ENCODE measurements at regions not wholly inside any gene's neighbourhood (a gene's known extent, or its start where the extent isn't known, plus 50 kb on each side); places are given as distances from the start of the nearest gene placed in this dataset.

- Mint-ChIP-seq H3K36me3 (ENCODE audit: low read depth) (no peaks in the 10 kb centered on the region), H3K9me3 (no peaks in the 10 kb centered on the region), H3K4me3 (no peak overlapping the region), H3K27ac (no peak overlapping the region), H3K4me1 (no peaks in the 10 kb centered on the region), H3K27me3 (no peaks in the 10 kb centered on the region)
- no peak for DNase-seq
- intact Hi-C loops (cut with micrococcal nuclease): no loop called here
Observed at GRCh38 chr4:119725011-119725410, 96.4 kb upstream of the PDE5A start.

- H3K27me3 Mint-ChIP-seq: no peaks in the 10 kb centered on the region
- no peak for DNase-seq
- H3K4me3 Mint-ChIP-seq: no peak overlapping the region
- H3K36me3 Mint-ChIP-seq (ENCODE audit: low read depth): no peaks in the 10 kb centered on the region
- intact Hi-C loops (cut with micrococcal nuclease): no loop called here
- peaks cover 10% of the 10 kb centered on the region for H3K9me3 Mint-ChIP-seq
- H3K27ac Mint-ChIP-seq: no peak overlapping the region
- H3K4me1 Mint-ChIP-seq: no peaks in the 10 kb centered on the region
Observed at GRCh38 chr4:119722670-119723069, 94.1 kb upstream of the PDE5A start.

GRCh38 chr4:119721878-119722277 lies 93.3 kb upstream of the PDE5A start:
- no peaks in the 10 kb centered on the region for H3K4me1 Mint-ChIP-seq
- no peak overlapping the region for H3K27ac Mint-ChIP-seq
- no peaks in the 10 kb centered on the region for H3K27me3 Mint-ChIP-seq
- peaks cover 10% of the 10 kb centered on the region for H3K9me3 Mint-ChIP-seq
- intact Hi-C loops (cut with micrococcal nuclease): no loop called here
- no peaks in the 10 kb centered on the region for H3K36me3 Mint-ChIP-seq (ENCODE audit: low read depth)
- DNase-seq: no peak
- H3K4me3 Mint-ChIP-seq: no peak overlapping the region

- Mint-ChIP-seq H3K9me3 (peaks cover 10% of the 10 kb centered on the region), H3K4me3 (no peak overlapping the region), H3K27ac (no peak overlapping the region), H3K4me1 (no peaks in the 10 kb centered on the region), H3K27me3 (no peaks in the 10 kb centered on the region), H3K36me3 (ENCODE audit: low read depth) (no peaks in the 10 kb centered on the region)
- no peak for DNase-seq
- intact Hi-C loops (cut with micrococcal nuclease): no loop called here
Observed at GRCh38 chr4:119715490-119716445, 87.2 kb upstream of the PDE5A start.

GRCh38 chr4:119709418-119709817 lies 80.8 kb upstream of the PDE5A start:
- H3K4me3 Mint-ChIP-seq: no peak overlapping the region
- no peaks in the 10 kb centered on the region for H3K36me3 Mint-ChIP-seq (ENCODE audit: low read depth)
- peaks cover 1% of the 10 kb centered on the region for H3K4me1 Mint-ChIP-seq
- DNase-seq: no peak
- no peaks in the 10 kb centered on the region for H3K9me3 Mint-ChIP-seq
- intact Hi-C loops (cut with micrococcal nuclease): no loop called here
- no peaks in the 10 kb centered on the region for H3K27me3 Mint-ChIP-seq
- no peak overlapping the region for H3K27ac Mint-ChIP-seq

GRCh38 chr4:119707336-119707735 lies 78.7 kb upstream of the PDE5A start:
- no peak for DNase-seq
- no peaks in the 10 kb centered on the region for H3K9me3 Mint-ChIP-seq
- no peaks in the 10 kb centered on the region for H3K36me3 Mint-ChIP-seq (ENCODE audit: low read depth)
- no peak overlapping the region for H3K27ac Mint-ChIP-seq
- intact Hi-C loops (cut with micrococcal nuclease): no loop called here
- no peak overlapping the region for H3K4me3 Mint-ChIP-seq
- H3K27me3 Mint-ChIP-seq: no peaks in the 10 kb centered on the region
- peaks cover 1% of the 10 kb centered on the region for H3K4me1 Mint-ChIP-seq

GRCh38 chr4:119706804-119707203 lies 78.2 kb upstream of the PDE5A start:
- no peaks in the 10 kb centered on the region for H3K9me3 Mint-ChIP-seq

GRCh38 chr4:119697887-119698393 lies 69.3 kb upstream of the PDE5A start:
- H3K9me3 Mint-ChIP-seq: peaks cover 5% of the 10 kb centered on the region
- H3K4me3 Mint-ChIP-seq: no peak overlapping the region
- intact Hi-C loops (cut with micrococcal nuclease): no loop called here
- H3K27me3 Mint-ChIP-seq: peaks cover 2% of the 10 kb centered on the region
- DNase-seq: no peak
- H3K27ac Mint-ChIP-seq: no peak overlapping the region
- H3K4me1 Mint-ChIP-seq: no peaks in the 10 kb centered on the region
- no peaks in the 10 kb centered on the region for H3K36me3 Mint-ChIP-seq (ENCODE audit: low read depth)

More at GRCh38 chr4:119706804-119707203, 78.2 kb upstream of the PDE5A start:
- DNase-seq: no peak
- no peaks in the 10 kb centered on the region for H3K27me3 Mint-ChIP-seq
- intact Hi-C loops (cut with micrococcal nuclease): no loop called here
- H3K4me3 Mint-ChIP-seq: no peak overlapping the region
- H3K27ac Mint-ChIP-seq: no peak overlapping the region
- H3K4me1 Mint-ChIP-seq: peaks cover 1% of the 10 kb centered on the region
- H3K36me3 Mint-ChIP-seq (ENCODE audit: low read depth): no peaks in the 10 kb centered on the region

- Mint-ChIP-seq H3K4me3 (no peak overlapping the region), H3K36me3 (ENCODE audit: low read depth) (no peaks in the 10 kb centered on the region), H3K4me1 (no peaks in the 10 kb centered on the region), H3K27me3 (peaks cover 2% of the 10 kb centered on the region), H3K9me3 (peaks cover 5% of the 10 kb centered on the region), H3K27ac (no peak overlapping the region)
- intact Hi-C loops (cut with micrococcal nuclease): no loop called here
- DNase-seq: no peak
Observed at GRCh38 chr4:119696963-119697362, 68.4 kb upstream of the PDE5A start.

GRCh38 chr4:119695216-119695615 lies 66.6 kb upstream of the PDE5A start:
- no peak overlapping the region for H3K4me3 Mint-ChIP-seq
- H3K27me3 Mint-ChIP-seq: peaks cover 7% of the 10 kb centered on the region
- DNase-seq: no peak
- intact Hi-C loops (cut with micrococcal nuclease): no loop called here
- H3K4me1 Mint-ChIP-seq: no peaks in the 10 kb centered on the region
- H3K9me3 Mint-ChIP-seq: peaks cover 9% of the 10 kb centered on the region
- no peaks in the 10 kb centered on the region for H3K36me3 Mint-ChIP-seq (ENCODE audit: low read depth)
- H3K27ac Mint-ChIP-seq: no peak overlapping the region

- intact Hi-C loops (cut with micrococcal nuclease): no loop called here
- no peak for DNase-seq
- Mint-ChIP-seq H3K27me3 (peaks cover 7% of the 10 kb centered on the region), H3K27ac (no peak overlapping the region), H3K4me1 (no peaks in the 10 kb centered on the region), H3K36me3 (ENCODE audit: low read depth) (no peaks in the 10 kb centered on the region), H3K9me3 (peaks cover 4% of the 10 kb centered on the region), H3K4me3 (no peak overlapping the region)
Observed at GRCh38 chr4:119693126-119693525, 64.5 kb upstream of the PDE5A start.

- peaks cover 4% of the 10 kb centered on the region for H3K9me3 Mint-ChIP-seq
- H3K4me1 Mint-ChIP-seq: no peaks in the 10 kb centered on the region
- H3K27ac Mint-ChIP-seq: no peak overlapping the region
- H3K4me3 Mint-ChIP-seq: no peak overlapping the region
- H3K36me3 Mint-ChIP-seq (ENCODE audit: low read depth): no peaks in the 10 kb centered on the region
- intact Hi-C loops (cut with micrococcal nuclease): no loop called here
- peaks cover 7% of the 10 kb centered on the region for H3K27me3 Mint-ChIP-seq
- DNase-seq: no peak
Observed at GRCh38 chr4:119692001-119692400, 63.4 kb upstream of the PDE5A start.

- intact Hi-C loops (cut with micrococcal nuclease): no loop called here
- H3K27ac Mint-ChIP-seq: no peak overlapping the region
- no peaks in the 10 kb centered on the region for H3K36me3 Mint-ChIP-seq (ENCODE audit: low read depth)
- H3K9me3 Mint-ChIP-seq: peaks cover 4% of the 10 kb centered on the region
- H3K4me1 Mint-ChIP-seq: no peaks in the 10 kb centered on the region
- H3K4me3 Mint-ChIP-seq: no peak overlapping the region
- peaks cover 7% of the 10 kb centered on the region for H3K27me3 Mint-ChIP-seq
- DNase-seq: no peak
Observed at GRCh38 chr4:119690871-119691270, 62.3 kb upstream of the PDE5A start.

- H3K9me3 Mint-ChIP-seq: peaks cover 4% of the 10 kb centered on the region
- intact Hi-C loops (cut with micrococcal nuclease): no loop called here
- no peak overlapping the region for H3K4me3 Mint-ChIP-seq
- DNase-seq: no peak
- no peaks in the 10 kb centered on the region for H3K4me1 Mint-ChIP-seq
- no peaks in the 10 kb centered on the region for H3K36me3 Mint-ChIP-seq (ENCODE audit: low read depth)
- no peak overlapping the region for H3K27ac Mint-ChIP-seq
- H3K27me3 Mint-ChIP-seq: peaks cover 7% of the 10 kb centered on the region
Observed at GRCh38 chr4:119688446-119688845, 59.8 kb upstream of the PDE5A start.
